Activated T-cell treated with anti-CD3 and anti-CD28 coated beads, Interleukin-2, amount 50 U/mL, for 4 hours (primary cell): ENCODE measurements at regions not wholly inside any gene's neighbourhood (a gene's known extent, or its start where the extent isn't known, plus 50 kb on each side); places are given as distances from the start of the nearest gene placed in this dataset.

Source experiments
- ATAC-seq, 2 donors: fragments of 200-7000 bp; cut with Tn5 transposase; one replicate each; pipeline ENCODE4 v1.10.0; 2021
- DNase-seq: peaks from one replicate; pipeline ENCODE4 v3.0.0-alpha.2; 2020
- H3K27me3 Mint-ChIP-seq: one replicate; pipeline ENCODE4 v1.8.0; 2021; ENCODE audit warnings: low read depth, mixed read lengths
- H3K36me3 Mint-ChIP-seq: one replicate; pipeline ENCODE4 v1.8.0; 2022; ENCODE audit warnings: mixed read lengths; ENCODE audit not compliant: insufficient read depth
- H3K4me1 Mint-ChIP-seq: one replicate; pipeline ENCODE4 v1.8.0; 2021; ENCODE audit warnings: low read depth, mixed read lengths
- H3K4me3 Mint-ChIP-seq: one replicate; pipeline ENCODE4 v1.8.0; 2021; ENCODE audit warnings: mild to moderate bottlenecking, moderate library complexity, mixed read lengths
- H3K9me3 Mint-ChIP-seq: one replicate; pipeline ENCODE4 v1.8.0; 2021; ENCODE audit warnings: mixed read lengths

DNA sequence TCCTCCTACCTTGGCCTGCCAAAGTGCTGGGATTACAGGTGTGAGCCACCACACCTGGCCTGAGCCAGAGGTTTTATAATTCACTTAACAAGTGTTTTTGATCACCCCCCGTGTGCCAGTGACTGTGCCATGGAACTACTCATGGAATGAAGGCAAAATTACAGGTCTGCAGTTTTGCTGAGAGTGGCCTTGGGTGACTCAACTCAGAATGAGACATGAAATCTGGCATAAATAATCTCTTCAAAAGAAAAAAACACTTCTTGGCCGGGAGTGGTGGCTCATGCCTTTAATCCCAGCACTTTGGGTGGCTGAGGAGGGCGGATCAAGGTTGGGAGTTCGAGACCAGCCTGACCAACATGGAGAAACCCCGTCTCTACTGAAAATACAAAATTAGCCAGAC, 166.9 kb upstream of the SALL4 start:
- H3K4me3 Mint-ChIP-seq = no peak overlapping the region
- ATAC-seq (no peak), DNase-seq (no peak)
- no peaks in the 10 kb centered on the region for H3K4me1 Mint-ChIP-seq
- H3K36me3 Mint-ChIP-seq = no peaks in the 10 kb centered on the region
- H3K27me3 Mint-ChIP-seq = peaks cover 7% of the 10 kb centered on the region
- H3K9me3 Mint-ChIP-seq = no peaks in the 10 kb centered on the region

DNA sequence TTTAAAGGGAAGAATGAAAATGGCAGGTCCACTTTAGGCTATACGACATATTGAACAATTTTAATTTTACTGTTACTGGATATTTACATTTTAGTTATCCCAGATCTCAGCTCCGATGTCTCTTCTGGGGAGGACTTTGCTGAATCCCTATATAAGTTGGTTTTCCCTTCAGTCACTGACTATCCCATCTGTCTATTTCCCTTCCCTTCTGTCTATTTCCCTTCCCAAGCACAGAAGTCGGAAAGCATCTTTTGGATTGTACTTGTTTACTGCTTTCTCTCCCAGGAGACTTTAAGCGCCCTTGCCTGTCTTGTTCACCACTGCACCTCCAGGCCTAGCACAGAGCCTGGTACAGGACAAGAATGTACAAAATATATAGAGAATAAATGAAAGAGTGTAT, 165.8 kb upstream of the SALL4 start:
- Mint-ChIP-seq H3K9me3 (no peaks in the 10 kb centered on the region), H3K4me1 (no peaks in the 10 kb centered on the region), H3K36me3 (no peaks in the 10 kb centered on the region), H3K4me3 (no peak overlapping the region), H3K27me3 (peaks cover 7% of the 10 kb centered on the region)
- no peak for DNase-seq
- no peak for ATAC-seq

DNA sequence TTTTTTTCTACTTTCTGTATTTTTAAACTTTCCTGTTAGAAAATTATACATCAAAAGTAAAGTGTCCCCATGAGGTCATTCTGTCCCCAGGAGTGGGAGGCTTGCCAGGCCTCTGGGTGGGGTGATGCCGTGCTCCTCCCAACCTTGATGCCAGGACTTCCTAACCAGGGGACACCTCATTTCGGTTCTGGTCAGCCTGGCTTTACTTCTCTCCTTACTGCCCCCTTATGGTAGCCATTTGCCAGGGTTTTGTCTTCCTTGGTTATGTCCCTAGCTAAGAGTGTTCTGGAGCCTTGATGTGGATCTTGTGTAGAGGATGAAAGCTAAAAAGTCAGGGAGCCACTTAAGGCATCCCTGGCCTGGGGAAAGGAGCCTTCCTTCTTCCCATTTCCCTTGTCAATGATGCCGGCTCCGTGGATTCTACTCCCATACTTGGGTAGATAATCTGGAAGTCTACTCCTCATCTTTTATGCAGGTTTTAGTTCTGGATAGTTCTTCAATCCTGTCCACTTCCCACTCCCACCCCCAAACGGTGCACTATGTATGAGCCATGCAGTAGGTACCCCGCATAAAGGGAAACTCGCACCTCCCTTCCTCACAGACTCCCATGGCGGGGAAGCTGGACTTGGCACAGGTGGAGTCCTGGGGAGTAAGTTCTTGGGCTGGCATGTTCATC, 164.1 kb upstream of the SALL4 start:
- no peaks in the 10 kb centered on the region for H3K36me3 Mint-ChIP-seq
- no peaks in the 10 kb centered on the region for H3K9me3 Mint-ChIP-seq
- H3K27me3 Mint-ChIP-seq = peaks cover 18% of the 10 kb centered on the region
- no peak for ATAC-seq
- DNase-seq = no peak
- H3K4me3 Mint-ChIP-seq = no peak overlapping the region
- no peaks in the 10 kb centered on the region for H3K4me1 Mint-ChIP-seq

DNA sequence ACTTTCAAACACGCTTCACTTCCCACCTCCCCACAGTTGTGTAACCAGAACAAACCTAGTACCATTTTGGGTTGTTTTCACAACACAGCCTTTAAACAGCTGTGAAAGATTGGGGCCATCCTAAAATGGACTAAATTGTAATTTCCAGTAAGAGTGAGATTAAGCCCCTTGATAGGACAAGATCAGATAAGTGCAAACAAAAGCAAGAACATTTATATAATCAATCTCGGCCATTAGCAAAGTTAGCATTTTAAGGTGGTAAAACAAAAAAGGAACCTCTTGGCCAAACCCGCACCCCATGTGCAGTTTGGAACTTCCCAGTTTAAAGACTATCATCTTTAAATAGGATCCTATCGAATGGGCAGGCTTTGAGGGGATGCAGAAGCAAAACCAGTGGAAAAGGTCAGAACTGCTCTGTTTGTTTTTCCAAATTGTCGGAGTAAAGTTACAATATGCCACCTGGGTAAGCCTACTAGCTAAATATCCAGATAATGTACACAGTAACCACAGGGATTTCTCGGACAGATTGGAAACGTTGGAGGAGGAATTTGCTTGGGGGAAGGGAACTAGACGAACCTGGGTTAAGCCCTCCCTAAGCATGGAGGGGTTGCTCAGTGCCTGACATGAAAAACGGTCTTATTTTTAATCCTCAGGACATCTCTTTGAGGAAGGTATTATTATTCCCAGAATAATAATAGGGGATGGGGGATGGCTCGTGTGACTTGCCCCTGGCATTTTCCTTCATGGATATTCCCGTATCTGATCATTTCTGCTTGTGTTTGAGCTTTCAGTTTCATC, 159.8 kb upstream of the SALL4 start:
- no peaks in the 10 kb centered on the region for H3K9me3 Mint-ChIP-seq

DNA sequence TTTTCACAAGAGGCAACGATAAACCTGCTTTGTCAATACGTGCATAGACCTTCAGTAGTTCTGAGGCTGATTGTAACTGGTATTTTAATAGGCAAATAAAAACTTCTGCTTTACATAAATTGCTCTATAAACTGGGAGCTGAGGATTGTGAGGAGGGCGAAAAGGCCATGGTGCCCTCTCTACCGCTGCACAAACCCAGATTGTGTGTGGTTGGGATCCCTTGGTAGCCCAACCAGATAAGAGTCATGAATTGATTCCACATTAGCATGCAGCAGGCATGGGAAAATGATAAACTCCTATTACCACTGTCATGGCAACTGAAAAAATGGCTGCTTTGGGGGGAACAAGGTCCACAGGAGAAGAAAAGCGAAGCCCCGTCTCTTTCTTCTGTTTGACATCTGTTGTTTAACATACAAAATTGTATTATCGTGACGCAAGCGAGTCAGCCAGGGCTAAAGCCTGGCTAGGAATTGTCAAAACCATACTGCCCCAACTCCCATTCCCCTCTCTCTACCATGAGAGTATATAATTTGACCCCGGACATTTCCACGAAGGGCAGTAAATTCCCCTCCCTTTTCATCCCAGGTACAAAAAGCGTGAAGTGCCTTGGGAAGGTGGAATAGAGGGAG, 157.8 kb upstream of the SALL4 start:
- no peak for ATAC-seq
- no peaks in the 10 kb centered on the region for H3K36me3 Mint-ChIP-seq
- H3K4me3 Mint-ChIP-seq = no peak overlapping the region
- H3K4me1 Mint-ChIP-seq = no peaks in the 10 kb centered on the region
- no peak for DNase-seq
- no peaks in the 10 kb centered on the region for H3K9me3 Mint-ChIP-seq
- peaks cover 26% of the 10 kb centered on the region for H3K27me3 Mint-ChIP-seq

More for the DNA sequence above, 159.8 kb upstream of the SALL4 start:
- H3K36me3 Mint-ChIP-seq = no peaks in the 10 kb centered on the region
- ATAC-seq (no peak), DNase-seq (no peak)
- no peaks in the 10 kb centered on the region for H3K4me1 Mint-ChIP-seq
- H3K27me3 Mint-ChIP-seq = peaks cover 23% of the 10 kb centered on the region
- H3K4me3 Mint-ChIP-seq = no peak overlapping the region

DNA sequence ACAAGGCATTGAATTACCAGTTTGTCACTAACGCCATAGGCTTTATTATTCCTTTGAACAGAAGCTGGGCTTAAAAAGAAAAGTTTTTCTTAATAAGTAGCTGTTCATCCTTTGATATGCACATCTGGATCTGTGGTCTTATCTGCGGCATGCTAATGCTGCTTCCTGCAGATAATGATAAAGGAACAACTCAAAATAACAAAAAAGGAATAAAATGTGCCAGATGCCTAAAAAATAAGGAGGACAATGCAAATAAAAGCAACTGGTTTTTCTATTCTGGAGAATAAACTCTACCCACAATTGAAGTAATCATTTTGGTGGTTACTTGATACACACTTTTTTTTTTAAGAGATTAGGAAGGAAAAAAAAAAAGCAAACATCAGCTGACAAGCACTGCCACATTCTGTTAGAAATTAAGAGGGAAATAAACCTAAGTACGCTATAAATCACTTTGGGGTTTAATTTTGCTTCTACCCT, 156.8 kb upstream of the SALL4 start:
- DNase-seq = no peak
- no peak overlapping the region for H3K4me3 Mint-ChIP-seq
- peaks cover 26% of the 10 kb centered on the region for H3K27me3 Mint-ChIP-seq
- no peak for ATAC-seq
- no peaks in the 10 kb centered on the region for H3K4me1 Mint-ChIP-seq
- no peaks in the 10 kb centered on the region for H3K9me3 Mint-ChIP-seq
- H3K36me3 Mint-ChIP-seq = no peaks in the 10 kb centered on the region

DNA sequence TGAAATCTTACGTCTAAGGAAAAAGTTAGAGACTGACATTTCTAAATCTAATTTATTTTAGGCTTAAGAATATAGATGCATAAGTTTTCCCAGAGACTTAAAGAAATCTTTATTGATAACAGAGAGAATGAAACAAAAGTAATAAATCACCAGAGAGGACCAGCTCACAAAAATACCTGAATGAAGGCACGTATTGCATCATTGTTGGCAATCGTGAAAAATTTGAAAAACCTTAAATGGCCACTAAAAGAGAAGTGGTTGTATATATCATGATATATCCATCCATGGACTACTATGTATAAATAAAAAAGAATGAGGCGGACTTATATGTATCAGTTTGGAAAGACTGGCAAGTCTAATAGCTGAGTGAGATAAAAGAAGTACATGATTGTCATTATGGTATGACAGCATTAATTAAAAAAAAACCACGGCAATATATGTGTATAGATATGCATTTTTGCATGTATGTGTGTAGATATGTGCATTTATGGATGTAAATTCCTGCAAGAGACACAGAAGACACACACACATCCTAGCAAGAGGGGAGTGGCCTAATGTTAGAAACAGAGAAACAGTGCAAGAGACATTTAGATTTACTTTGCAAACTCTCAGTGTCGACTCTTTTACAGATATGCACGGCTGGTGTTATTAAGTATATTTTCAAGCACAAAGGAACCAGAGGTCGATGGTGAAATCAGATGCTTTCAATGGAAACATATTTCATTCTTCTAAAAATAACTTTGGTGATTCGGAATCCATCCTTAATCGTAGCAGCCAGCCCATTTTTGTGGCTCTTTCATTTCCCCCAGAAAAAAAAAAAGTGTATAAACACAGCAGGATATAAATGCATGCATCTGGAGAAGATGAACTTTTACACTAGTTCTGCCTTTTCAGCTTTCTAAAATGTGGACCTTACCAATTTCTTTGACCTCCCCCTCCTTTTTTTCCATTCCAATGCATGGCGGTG, 156.1 kb upstream of the SALL4 start:
- no peak overlapping the region for H3K4me3 Mint-ChIP-seq
- ATAC-seq = no peak
- DNase-seq = no peak
- H3K27me3 Mint-ChIP-seq = peaks cover 29% of the 10 kb centered on the region
- H3K4me1 Mint-ChIP-seq = no peaks in the 10 kb centered on the region
- no peaks in the 10 kb centered on the region for H3K36me3 Mint-ChIP-seq
- no peaks in the 10 kb centered on the region for H3K9me3 Mint-ChIP-seq

DNA sequence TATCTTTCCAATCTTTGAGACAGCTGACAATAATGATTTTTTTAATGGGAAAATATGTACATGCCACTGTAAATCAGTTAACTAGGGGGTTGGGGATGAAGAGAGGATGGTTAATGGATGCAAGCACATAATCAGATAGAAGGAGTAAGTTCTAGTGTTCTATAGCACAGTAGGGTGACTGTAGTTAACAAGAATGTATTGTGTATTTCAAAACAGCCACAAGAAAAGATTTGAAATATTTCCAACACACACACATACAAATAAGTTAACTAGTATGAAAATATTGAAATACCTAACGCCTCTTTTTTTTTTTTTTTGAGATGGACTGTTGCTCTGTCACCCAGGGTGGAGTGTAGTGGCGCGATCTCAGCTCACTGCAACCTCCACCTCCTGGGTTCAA, 153.4 kb upstream of the SALL4 start:
- Mint-ChIP-seq H3K9me3 (no peaks in the 10 kb centered on the region), H3K36me3 (no peaks in the 10 kb centered on the region), H3K4me3 (no peak overlapping the region), H3K4me1 (no peaks in the 10 kb centered on the region), H3K27me3 (peaks cover 21% of the 10 kb centered on the region)
- DNase-seq (no peak), ATAC-seq (no peak)

DNA sequence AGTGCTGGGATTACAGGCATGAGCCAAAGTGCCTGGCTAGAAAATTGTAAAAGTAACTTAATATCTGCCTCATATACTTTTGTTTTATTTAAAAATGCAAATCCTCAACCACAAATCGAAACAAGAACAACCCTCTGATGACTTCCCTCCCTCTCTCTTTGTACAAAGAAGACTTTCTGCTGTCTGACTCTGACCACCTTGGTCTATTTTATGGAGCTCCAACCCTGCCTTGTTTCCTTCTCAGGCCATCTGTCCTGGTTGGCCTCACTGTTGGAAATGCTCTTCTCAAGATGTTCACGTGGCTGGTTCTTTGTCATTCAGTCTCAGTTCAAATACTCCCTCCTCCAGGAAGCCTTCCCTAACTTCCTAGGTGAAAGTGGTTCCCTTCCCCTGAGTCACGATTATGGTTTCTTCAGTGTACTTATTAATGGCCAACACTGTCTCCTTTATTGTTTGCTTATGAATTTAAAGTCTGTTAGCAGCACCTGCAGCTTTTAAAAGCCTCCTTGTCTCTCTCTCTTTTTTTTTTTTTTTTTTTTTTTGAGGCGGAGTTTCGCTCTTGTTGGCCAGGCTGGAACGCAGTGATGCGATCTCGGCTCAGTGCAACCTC, 151.5 kb upstream of the SALL4 start:
- H3K27me3 Mint-ChIP-seq = peaks cover 8% of the 10 kb centered on the region
- no peaks in the 10 kb centered on the region for H3K4me1 Mint-ChIP-seq
- no peaks in the 10 kb centered on the region for H3K36me3 Mint-ChIP-seq
- ATAC-seq (no peak), DNase-seq (no peak)
- H3K4me3 Mint-ChIP-seq = no peak overlapping the region
- no peaks in the 10 kb centered on the region for H3K9me3 Mint-ChIP-seq

DNA sequence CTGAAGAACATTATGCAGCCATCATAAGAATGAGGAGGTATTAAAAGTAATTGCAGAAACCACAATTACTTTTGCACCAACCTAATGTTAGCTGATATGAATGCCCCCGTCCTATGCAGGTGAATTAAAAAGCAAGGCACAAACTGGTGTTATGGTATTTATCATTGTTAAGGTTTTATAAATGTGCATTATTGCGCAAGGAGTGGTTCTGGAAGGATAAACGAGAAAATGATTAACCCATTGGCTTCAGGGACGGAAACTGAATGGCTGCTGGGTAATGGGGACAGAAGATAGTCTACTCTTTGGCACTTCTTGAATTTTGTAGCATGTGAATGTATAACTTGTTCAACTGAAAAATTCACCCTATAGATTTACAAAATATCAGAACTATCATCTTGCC, 148.6 kb upstream of the SALL4 start:
- Mint-ChIP-seq H3K27me3 (peaks cover 6% of the 10 kb centered on the region), H3K9me3 (no peaks in the 10 kb centered on the region), H3K4me1 (no peaks in the 10 kb centered on the region), H3K4me3 (no peak overlapping the region), H3K36me3 (no peaks in the 10 kb centered on the region)
- ATAC-seq (no peak), DNase-seq (no peak)

DNA sequence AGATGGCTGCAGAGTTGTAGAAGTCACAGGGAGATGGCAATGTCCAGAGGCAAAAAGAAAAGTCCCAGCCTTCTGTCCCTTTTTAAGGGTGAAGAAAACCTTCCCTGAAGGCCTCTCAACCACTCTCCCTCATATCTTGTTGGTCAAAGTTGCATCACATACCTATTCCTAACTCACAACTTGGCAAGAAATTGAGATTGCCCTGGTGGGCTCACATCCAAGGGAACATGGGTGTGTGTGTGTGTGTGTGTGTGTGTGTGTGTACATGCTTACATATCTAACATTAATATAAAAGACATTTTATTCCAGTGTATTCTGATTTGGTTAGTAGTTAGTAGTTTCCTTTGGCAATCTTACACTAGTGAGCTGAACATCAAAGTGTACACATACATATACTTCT, 144.3 kb upstream of the SALL4 start:
- ATAC-seq (no peak), DNase-seq (no peak)
- Mint-ChIP-seq H3K4me1 (no peaks in the 10 kb centered on the region), H3K9me3 (no peaks in the 10 kb centered on the region), H3K4me3 (no peak overlapping the region), H3K36me3 (no peaks in the 10 kb centered on the region), H3K27me3 (peaks cover 6% of the 10 kb centered on the region)

DNA sequence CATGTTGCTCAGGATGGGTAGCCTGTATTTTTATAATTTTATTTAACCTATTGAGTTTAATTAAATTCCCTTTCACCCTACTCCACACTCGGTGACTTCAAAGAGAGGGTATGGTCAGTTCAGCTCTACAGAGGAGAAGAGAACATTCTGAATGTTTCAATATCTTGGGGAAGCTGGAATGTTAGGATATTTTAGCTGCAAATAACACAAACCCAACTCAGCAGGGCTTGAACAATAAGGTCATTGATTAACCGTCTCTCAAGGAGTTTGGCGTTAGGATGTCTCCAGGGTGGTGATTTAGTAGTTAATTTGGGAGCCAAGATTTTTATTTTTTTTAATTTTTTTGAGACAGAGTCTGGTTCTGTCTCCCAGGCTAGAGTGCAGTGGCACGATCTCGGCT, 143.6 kb upstream of the SALL4 start:
- Mint-ChIP-seq H3K27me3 (peaks cover 3% of the 10 kb centered on the region), H3K4me3 (no peak overlapping the region), H3K36me3 (no peaks in the 10 kb centered on the region), H3K9me3 (no peaks in the 10 kb centered on the region), H3K4me1 (no peaks in the 10 kb centered on the region)
- ATAC-seq (no peak), DNase-seq (no peak)

DNA sequence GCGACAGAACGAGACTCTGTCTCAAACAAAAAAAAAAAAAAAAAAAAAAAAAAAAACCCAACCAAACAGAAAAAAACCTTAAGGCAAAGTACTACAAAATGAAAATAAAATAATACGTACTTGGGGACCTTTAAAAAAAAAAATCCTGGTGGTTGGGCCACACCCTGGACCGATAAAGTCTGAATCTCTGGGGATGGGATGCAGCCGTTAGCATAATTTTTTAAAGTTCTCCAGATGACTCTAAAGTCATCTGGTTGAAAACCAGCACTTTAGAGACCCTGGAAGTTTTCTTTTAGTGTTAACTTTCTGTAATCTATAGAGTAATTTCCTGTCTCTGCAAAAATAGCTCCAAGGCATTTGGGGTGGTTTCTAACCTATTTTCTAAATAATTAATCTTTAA, 142.9 kb upstream of the SALL4 start:
- no peaks in the 10 kb centered on the region for H3K36me3 Mint-ChIP-seq
- H3K27me3 Mint-ChIP-seq = peaks cover 3% of the 10 kb centered on the region
- DNase-seq (no peak), ATAC-seq (no peak)
- H3K4me1 Mint-ChIP-seq = no peaks in the 10 kb centered on the region
- no peaks in the 10 kb centered on the region for H3K9me3 Mint-ChIP-seq
- no peak overlapping the region for H3K4me3 Mint-ChIP-seq

DNA sequence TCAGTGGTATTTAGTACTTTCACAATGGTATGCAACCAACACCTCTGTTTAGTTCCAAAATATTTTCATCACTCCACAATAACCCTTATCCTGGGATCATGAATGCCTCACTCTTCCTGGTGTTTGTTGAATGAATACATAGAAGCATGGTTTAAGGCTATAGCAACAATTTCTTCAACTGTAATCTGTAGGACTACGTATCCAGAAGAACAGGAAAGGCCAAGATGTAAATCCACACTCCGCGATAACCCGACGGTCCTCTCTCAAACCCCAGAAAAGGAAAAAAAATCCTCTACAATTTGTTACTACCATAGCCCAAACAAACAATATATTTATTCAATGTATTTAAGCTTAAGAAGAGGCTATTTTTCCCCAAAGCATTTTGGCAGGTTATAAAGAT, 141.4 kb upstream of the SALL4 start:
- no peaks in the 10 kb centered on the region for H3K4me1 Mint-ChIP-seq
- no peak overlapping the region for H3K4me3 Mint-ChIP-seq
- H3K36me3 Mint-ChIP-seq = no peaks in the 10 kb centered on the region
- DNase-seq (no peak), ATAC-seq (no peak)
- no peaks in the 10 kb centered on the region for H3K9me3 Mint-ChIP-seq
- peaks cover 3% of the 10 kb centered on the region for H3K27me3 Mint-ChIP-seq
